IPS-20b (cell line): ENCODE measurements at regions not wholly inside any gene's neighbourhood (a gene's known extent, or its start where the extent isn't known, plus 50 kb on each side); places are given as distances from the start of the nearest gene placed in this dataset.
"Not testable (repeated sequence)": the region's sequence is repeated elsewhere in the genome, so short reads cannot be mapped to it uniquely, and the experiment has no call there.

Experiments
- H3K27ac ChIP-seq: one replicate; pipeline ENCODE4 v1.5.1; 2013; ENCODE audit warnings: low read length
- H3K27me3 ChIP-seq: 2 replicates; pipeline ENCODE4 v1.6.1; 2013; ENCODE audit warnings: mild to moderate bottlenecking, low read length, inconsistent platforms; ENCODE audit not compliant: insufficient read depth
- H3K36me3 ChIP-seq: 2 replicates; pipeline ENCODE4 v1.6.1; 2013; ENCODE audit warnings: low read depth, mild to moderate bottlenecking, inconsistent platforms, low read length, moderate library complexity; ENCODE audit not compliant: insufficient read depth
- H3K4me1 ChIP-seq: 2 replicates; pipeline ENCODE4 v1.6.1; 2013; ENCODE audit warnings: mild to moderate bottlenecking, control low read depth, inconsistent platforms, low read length, moderate library complexity; ENCODE audit not compliant: insufficient read depth
- H3K4me3 ChIP-seq: 2 replicates; pipeline ENCODE4 v1.5.1; 2013; ENCODE audit warnings: mild to moderate bottlenecking, low read length, inconsistent platforms
- H3K9ac ChIP-seq: 2 replicates; pipeline ENCODE4 v1.6.1; 2013; ENCODE audit warnings: low read depth, mild to moderate bottlenecking, inconsistent platforms, low read length, moderate library complexity
- H3K9me3 ChIP-seq: 2 replicates; pipeline ENCODE4 v1.6.1; 2013; ENCODE audit warnings: mild to moderate bottlenecking, low read depth, low read length, inconsistent platforms; ENCODE audit not compliant: insufficient read depth

- H3K36me3 ChIP-seq, H3K4me1 ChIP-seq, H3K9me3 ChIP-seq, H3K27me3 ChIP-seq, H3K27ac ChIP-seq, H3K4me3 ChIP-seq, H3K9ac ChIP-seq: not testable (repeated sequence)
Observed at GRCh38 chr13:54821938-54822470, 1793.4 kb downstream of the OLFM4 start.

GRCh38 chr13:54829391-54830068 lies 1800.9 kb downstream of the OLFM4 start:
- not testable (repeated sequence) for H3K36me3 ChIP-seq, H3K27me3 ChIP-seq, H3K9ac ChIP-seq, H3K9me3 ChIP-seq, H3K27ac ChIP-seq, H3K4me3 ChIP-seq, H3K4me1 ChIP-seq

GRCh38 chr13:54836273-54836672 lies 1807.7 kb downstream of the OLFM4 start:
- no peak overlapping the region for H3K4me3 ChIP-seq
- no peak overlapping the region for H3K27ac ChIP-seq
- H3K9me3 ChIP-seq = no peaks in the 10 kb centered on the region
- H3K9ac ChIP-seq = no peak overlapping the region
- no peaks in the 10 kb centered on the region for H3K27me3 ChIP-seq
- H3K4me1 ChIP-seq = no peaks in the 10 kb centered on the region
- H3K36me3 ChIP-seq = no peaks in the 10 kb centered on the region

- Histone ChIP-seq H3K4me3 (no peak overlapping the region), H3K36me3 (no peaks in the 10 kb centered on the region), H3K9me3 (no peaks in the 10 kb centered on the region), H3K27ac (no peak overlapping the region), H3K4me1 (no peaks in the 10 kb centered on the region), H3K9ac (no peak overlapping the region), H3K27me3 (no peaks in the 10 kb centered on the region)
Observed at GRCh38 chr13:54841682-54842081, 1813.1 kb downstream of the OLFM4 start.

- no peaks in the 10 kb centered on the region for H3K36me3 ChIP-seq
- H3K9me3 ChIP-seq = no peaks in the 10 kb centered on the region
- H3K27me3 ChIP-seq = no peaks in the 10 kb centered on the region
- H3K9ac ChIP-seq = no peak overlapping the region
- no peak overlapping the region for H3K4me3 ChIP-seq
- no peaks in the 10 kb centered on the region for H3K4me1 ChIP-seq
- no peak overlapping the region for H3K27ac ChIP-seq
Observed at GRCh38 chr13:54845351-54845965, 1816.8 kb downstream of the OLFM4 start.

GRCh38 chr13:54852831-54853230 lies 1824.2 kb downstream of the OLFM4 start:
- H3K4me1 ChIP-seq = no peaks in the 10 kb centered on the region
- H3K4me3 ChIP-seq = no peak overlapping the region
- H3K27ac ChIP-seq = no peak overlapping the region
- H3K27me3 ChIP-seq = no peaks in the 10 kb centered on the region
- no peak overlapping the region for H3K9ac ChIP-seq
- H3K36me3 ChIP-seq = no peaks in the 10 kb centered on the region
- H3K9me3 ChIP-seq = no peaks in the 10 kb centered on the region; the same call in 1 of the 2 replicates

- Histone ChIP-seq H3K36me3 (no peaks in the 10 kb centered on the region), H3K4me3 (no peak overlapping the region), H3K9ac (no peak overlapping the region), H3K27me3 (no peaks in the 10 kb centered on the region), H3K4me1 (no peaks in the 10 kb centered on the region), H3K9me3 (no peaks in the 10 kb centered on the region), H3K27ac (no peak overlapping the region)
Observed at GRCh38 chr13:54859827-54860226, 1831.2 kb downstream of the OLFM4 start.

GRCh38 chr13:54875111-54875510 lies 1846.5 kb downstream of the OLFM4 start:
- Histone ChIP-seq H3K9ac (no peak overlapping the region), H3K36me3 (no peaks in the 10 kb centered on the region), H3K4me3 (no peak overlapping the region), H3K27ac (peak overlapping the region; percentile 27), H3K27me3 (no peaks in the 10 kb centered on the region), H3K9me3 (no peaks in the 10 kb centered on the region), H3K4me1 (peaks cover 11% of the 10 kb centered on the region)

- no peak overlapping the region for H3K27ac ChIP-seq
- H3K27me3 ChIP-seq = no peaks in the 10 kb centered on the region
- H3K36me3 ChIP-seq = no peaks in the 10 kb centered on the region
- no peaks in the 10 kb centered on the region for H3K9me3 ChIP-seq
- peaks cover 11% of the 10 kb centered on the region for H3K4me1 ChIP-seq
- no peak overlapping the region for H3K4me3 ChIP-seq
- no peak overlapping the region for H3K9ac ChIP-seq
Observed at GRCh38 chr13:54879036-54879435, 1850.4 kb downstream of the OLFM4 start.

- Histone ChIP-seq H3K9me3 (no peaks in the 10 kb centered on the region), H3K9ac (no peak overlapping the region), H3K27ac (no peak overlapping the region), H3K36me3 (no peaks in the 10 kb centered on the region), H3K27me3 (no peaks in the 10 kb centered on the region), H3K4me1 (no peaks in the 10 kb centered on the region), H3K4me3 (no peak overlapping the region)
Observed at GRCh38 chr13:54884682-54885081, 1856.1 kb downstream of the OLFM4 start.

- no peak overlapping the region for H3K27ac ChIP-seq
- H3K9me3 ChIP-seq = no peaks in the 10 kb centered on the region
- no peak overlapping the region for H3K9ac ChIP-seq
- no peak overlapping the region for H3K4me3 ChIP-seq
- H3K4me1 ChIP-seq = no peaks in the 10 kb centered on the region
- H3K36me3 ChIP-seq = no peaks in the 10 kb centered on the region
- no peaks in the 10 kb centered on the region for H3K27me3 ChIP-seq
Observed at GRCh38 chr13:54890976-54891375, 1862.4 kb downstream of the OLFM4 start.

GRCh38 chr13:54901316-54901715 lies 1872.7 kb downstream of the OLFM4 start:
- Histone ChIP-seq H3K27me3 (no peaks in the 10 kb centered on the region), H3K9me3 (no peaks in the 10 kb centered on the region), H3K4me3 (no peak overlapping the region), H3K36me3 (no peaks in the 10 kb centered on the region), H3K27ac (no peak overlapping the region), H3K4me1 (0 out of 2 replicates have a peak, but pooled peaks cover 3% of the 10 kb centered on the region), H3K9ac (no peak overlapping the region)
